ENCODE measurements at regions not wholly inside any gene's neighbourhood (a gene's known extent, or its start where the extent isn't known, plus 50 kb on each side); places are given as distances from the start of the nearest gene placed in this dataset.

DNA sequence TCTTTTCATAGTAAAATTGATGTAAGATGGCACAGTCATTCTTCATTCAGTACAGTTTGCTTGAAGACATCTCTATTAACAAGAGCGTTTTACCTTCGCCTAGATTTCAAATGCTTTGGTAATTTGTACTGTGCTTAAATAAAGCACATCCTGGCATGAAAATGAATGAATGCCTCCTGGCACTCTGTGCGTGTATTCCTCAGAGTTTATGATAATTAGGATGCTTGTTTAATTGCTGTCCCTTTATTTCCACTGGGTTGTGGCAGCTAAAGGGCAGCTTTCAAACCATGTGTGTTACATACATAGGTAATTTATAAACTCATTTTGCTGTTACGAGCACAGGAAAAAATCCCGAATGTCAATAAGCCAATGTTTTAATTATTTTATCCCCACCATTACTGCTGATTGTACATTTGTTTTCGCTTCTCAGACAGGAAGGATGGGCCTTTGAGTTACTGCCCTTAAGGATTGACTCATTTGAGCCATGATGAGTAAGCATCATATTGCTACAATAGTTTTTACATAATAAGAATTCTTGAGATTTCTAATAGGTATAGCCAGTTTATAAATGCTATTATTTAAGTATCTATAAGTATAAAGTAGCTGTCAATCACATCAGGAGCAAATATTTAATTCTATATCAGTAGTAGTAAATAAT, 516.5 kb downstream of the XIRP2 start:
- H3K9me3 Mint-ChIP-seq: no peaks in the 10 kb centered on the region
- no peak overlapping the region for H3K4me3 ChIP-seq (ENCODE audit: low read length)
- H3K36me3 ChIP-seq (ENCODE audit: insufficient read depth, low read length): no peaks in the 10 kb centered on the region
- H3K27ac Mint-ChIP-seq: no peak overlapping the region
- DNase-seq (no peak), ATAC-seq (ENCODE audit: poor library complexity) (no peak)
- H3K4me1 ChIP-seq (ENCODE audit: insufficient read depth, low read length): no peaks in the 10 kb centered on the region
- H3K27me3 Mint-ChIP-seq: no peaks in the 10 kb centered on the region
- H3K9me3 ChIP-seq (ENCODE audit: control insufficient read depth in 1 of 2, insufficient read depth in 1 of 2, low read length in 2 of 2): no peaks in the 10 kb centered on the region
- H3K27ac ChIP-seq (ENCODE audit: low read depth in 1 of 2, low read length in 2 of 2): no peak overlapping the region
- H3K4me3 Mint-ChIP-seq: no peak overlapping the region
- no peak for TF ChIP-seq CTCF (IDR thresholded peaks at IDR 0.05)
- POLR2A ChIA-PET: no interaction called here
- CTCF ChIA-PET: no interaction called here
- intact Hi-C loops (cut with DNase I, micrococcal nuclease): no loop called here
- H3K36me3 Mint-ChIP-seq (ENCODE audit: low read depth): no peaks in the 10 kb centered on the region
- H3K27me3 ChIP-seq (ENCODE audit: control insufficient read depth in 1 of 2, insufficient read depth in 2 of 2, low read length in 2 of 2): no peaks in the 10 kb centered on the region
- H3K4me1 Mint-ChIP-seq (ENCODE audit: low read depth): no peaks in the 10 kb centered on the region

- POLR2A ChIA-PET: no interaction called here
- H3K27ac Mint-ChIP-seq: no peak overlapping the region
- CTCF ChIA-PET: no interaction called here
These were observed 513.0 kb downstream of the XIRP2 start for GRCh38 chr2:167401309-167401708.

GRCh38 chr2:167400546-167400945, 512.3 kb downstream of the XIRP2 start:
- Mint-ChIP-seq H3K36me3 (ENCODE audit: low read depth) (no peaks in the 10 kb centered on the region), H3K27me3 (no peaks in the 10 kb centered on the region), H3K4me1 (ENCODE audit: low read depth) (no peaks in the 10 kb centered on the region), H3K27ac (no peak overlapping the region), H3K4me3 (no peak overlapping the region), H3K9me3 (peaks cover 4% of the 10 kb centered on the region)
- CTCF ChIA-PET: no interaction called here
- Histone ChIP-seq H3K4me3 (ENCODE audit: low read length) (no peak overlapping the region), H3K27ac (ENCODE audit: low read depth in 1 of 2, low read length in 2 of 2) (no peak overlapping the region), H3K4me1 (ENCODE audit: insufficient read depth, low read length) (no peaks in the 10 kb centered on the region), H3K36me3 (ENCODE audit: insufficient read depth, low read length) (no peaks in the 10 kb centered on the region), H3K27me3 (ENCODE audit: control insufficient read depth in 1 of 2, insufficient read depth in 2 of 2, low read length in 2 of 2) (no peaks in the 10 kb centered on the region), H3K9me3 (ENCODE audit: control insufficient read depth in 1 of 2, insufficient read depth in 1 of 2, low read length in 2 of 2) (no peaks in the 10 kb centered on the region)
- POLR2A ChIA-PET: no interaction called here
- DNase-seq (no peak), ATAC-seq (ENCODE audit: poor library complexity) (no peak)
- intact Hi-C loops (cut with DNase I, micrococcal nuclease): no loop called here
- TF ChIP-seq CTCF (IDR thresholded peaks at IDR 0.05): no peak

More at GRCh38 chr2:167401309-167401708, 513.0 kb downstream of the XIRP2 start:
- Mint-ChIP-seq H3K4me3 (no peak overlapping the region), H3K4me1 (ENCODE audit: low read depth) (no peaks in the 10 kb centered on the region), H3K9me3 (peaks cover 4% of the 10 kb centered on the region), H3K36me3 (ENCODE audit: low read depth) (no peaks in the 10 kb centered on the region), H3K27me3 (no peaks in the 10 kb centered on the region)
- no peaks in the 10 kb centered on the region for H3K9me3 ChIP-seq (ENCODE audit: control insufficient read depth in 1 of 2, insufficient read depth in 1 of 2, low read length in 2 of 2)
- no peak overlapping the region for H3K27ac ChIP-seq (ENCODE audit: low read depth in 1 of 2, low read length in 2 of 2)
- DNase-seq (no peak), ATAC-seq (ENCODE audit: poor library complexity) (no peak)
- intact Hi-C loops (cut with DNase I, micrococcal nuclease): no loop called here
- H3K27me3 ChIP-seq (ENCODE audit: control insufficient read depth in 1 of 2, insufficient read depth in 2 of 2, low read length in 2 of 2): no peaks in the 10 kb centered on the region
- no peak for TF ChIP-seq CTCF (IDR thresholded peaks at IDR 0.05)
- H3K4me3 ChIP-seq (ENCODE audit: low read length): no peak overlapping the region
- H3K4me1 ChIP-seq (ENCODE audit: insufficient read depth, low read length): no peaks in the 10 kb centered on the region
- H3K36me3 ChIP-seq (ENCODE audit: insufficient read depth, low read length): no peaks in the 10 kb centered on the region

Measured in CD4-positive, alpha-beta T cell (primary cell).